Ascending aorta (tissue), 2 donors: ENCODE measurements at regions not wholly inside any gene's neighbourhood (a gene's known extent, or its start where the extent isn't known, plus 50 kb on each side); places are given as distances from the start of the nearest gene placed in this dataset.

Source experiments
- DNase-seq, 2 donors: peaks; one replicate each; pipeline ENCODE4 v3.0.0-alpha.2; 2019; ENCODE audit warnings: low spot score in 2 of 2
- H3K27ac ChIP-seq, 2 donors: fragments of 200-600 bp; sonication (generic); one replicate each; pipeline ENCODE4 v1.5.1; 2016 to 2017; ENCODE audit warnings: mild to moderate bottlenecking in 1 of 2
- H3K27me3 ChIP-seq: fragments of 200-600 bp; sonication (generic); one replicate; pipeline ENCODE4 v1.5.1; 2017
- H3K36me3 ChIP-seq, 2 donors: fragments of 200-600 bp; sonication (generic); one replicate each; pipeline ENCODE4 v1.5.1; 2016
- H3K4me1 ChIP-seq, 2 donors: fragments of 200-600 bp; sonication (generic); one replicate each; pipeline ENCODE4 v1.5.1; 2016 to 2017; ENCODE audit warnings: mild to moderate bottlenecking in 1 of 2
- H3K4me3 ChIP-seq, 2 donors: fragments of 200-600 bp; sonication (generic); one replicate each; pipeline ENCODE4 v1.5.1; 2016 to 2017; ENCODE audit warnings: mild to moderate bottlenecking in 1 of 2
- H3K9me3 ChIP-seq, 2 donors: fragments of 200-600 bp; sonication (generic); one replicate each; pipeline ENCODE4 v1.5.1; 2016
- CTCF ChIP-seq, 3 experiments: fragments of 200-600 bp in 2 of 3; fragments of 450-650 bp in 1 of 3; sonication (generic) in 2 of 3; IDR thresholded peaks; one replicate each; pipeline ENCODE4 v1.5.1; 2016 to 2019; ENCODE audit warnings: antibody characterized with exemption in 3 of 3, mild to moderate bottlenecking in 1 of 3, moderate library complexity in 1 of 3
- intact Hi-C: fragments of 100-400 bp; cut with DNase I; formaldehyde crosslinking; loops from one replicate; pipeline ENCODE4 v1.15.1; 2023

- H3K27me3 ChIP-seq = no peaks in the 10 kb centered on the region
- H3K9me3 ChIP-seq = no peaks in the 10 kb centered on the region
- no peak overlapping the region for H3K4me3 ChIP-seq
- intact Hi-C loops = loop anchor here (2.0 kb wide), 1 partner anchor 191 kb away; no protein-coding TSS in a partner anchor
- peaks cover 0 to 5% of the 10 kb centered on the region in 2 donors for H3K4me1 ChIP-seq
- H3K27ac ChIP-seq = no peak overlapping the region
- no peak for TF ChIP-seq CTCF (IDR thresholded peaks at IDR 0.05)
- DNase-seq = no peak
- H3K36me3 ChIP-seq = no peaks in the 10 kb centered on the region
These were observed 106.8 kb upstream of the NXT1 start for GRCh38 chr20:23243791-23244155.

GRCh38 chr20:23242556-23243180 is 107.9 kb upstream of the NXT1 start:
- H3K27me3 ChIP-seq = no peaks in the 10 kb centered on the region
- intact Hi-C loops = no loop called here
- no peak overlapping the region for H3K27ac ChIP-seq
- H3K4me3 ChIP-seq = no peak overlapping the region
- H3K9me3 ChIP-seq = no peaks in the 10 kb centered on the region
- no peaks in the 10 kb centered on the region for H3K4me1 ChIP-seq
- no peak for DNase-seq
- no peaks in the 10 kb centered on the region for H3K36me3 ChIP-seq
- no peak for TF ChIP-seq CTCF (IDR thresholded peaks at IDR 0.05)

DNA sequence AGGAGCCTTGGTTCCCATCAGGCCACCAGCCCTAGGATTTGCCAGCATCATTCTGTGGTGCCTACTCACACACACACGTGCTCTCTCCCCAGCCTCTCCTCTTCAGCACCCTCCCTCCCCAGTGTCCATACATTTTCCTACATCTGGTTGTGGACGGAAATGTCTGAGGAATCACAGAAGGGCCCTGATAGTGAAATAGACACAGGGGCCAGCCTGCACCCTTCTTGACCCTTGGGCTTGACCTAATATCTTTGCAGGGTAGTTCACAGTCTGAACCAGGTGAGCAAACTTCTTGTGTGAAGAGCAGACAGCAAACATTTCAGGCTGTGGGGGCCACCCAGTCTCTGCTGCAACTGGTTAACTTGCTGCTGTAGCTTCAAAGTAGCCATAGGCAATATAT is 108.5 kb upstream of the NXT1 start:
- Histone ChIP-seq H3K4me3 (no peak overlapping the region), H3K36me3 (no peaks in the 10 kb centered on the region), H3K27ac (no peak overlapping the region), H3K4me1 (no peaks in the 10 kb centered on the region), H3K9me3 (no peaks in the 10 kb centered on the region), H3K27me3 (no peaks in the 10 kb centered on the region)
- no peak for TF ChIP-seq CTCF (IDR thresholded peaks at IDR 0.05)
- no peak for DNase-seq
- intact Hi-C loops = no loop called here

- no peak for DNase-seq
- intact Hi-C loops = no loop called here
- no peaks in the 10 kb centered on the region for H3K9me3 ChIP-seq
- no peaks in the 10 kb centered on the region for H3K4me1 ChIP-seq
- TF ChIP-seq CTCF (IDR thresholded peaks at IDR 0.05) = no peak
- no peak overlapping the region for H3K27ac ChIP-seq
- no peaks in the 10 kb centered on the region for H3K27me3 ChIP-seq
- no peaks in the 10 kb centered on the region for H3K36me3 ChIP-seq
- H3K4me3 ChIP-seq = no peak overlapping the region
These were observed 109.2 kb upstream of the NXT1 start for GRCh38 chr20:23241416-23241815.

DNA sequence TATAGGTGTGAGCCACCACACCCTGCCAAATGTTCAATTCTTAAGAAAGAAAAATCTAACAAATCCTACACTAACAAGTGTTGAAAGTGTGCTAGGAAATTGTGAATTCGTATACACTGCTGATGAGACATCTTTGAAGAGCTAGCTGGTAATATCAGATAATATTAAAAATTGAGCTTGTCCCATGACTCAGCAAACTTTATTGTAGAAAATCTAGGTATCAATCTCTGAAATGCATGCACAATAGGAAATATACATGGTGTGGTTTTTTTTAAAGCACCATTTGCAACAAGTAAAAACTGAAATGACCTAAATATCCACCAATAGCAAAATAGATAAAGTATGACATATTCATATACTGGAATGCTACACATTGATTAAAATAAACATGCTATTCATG is 110.1 kb upstream of the NXT1 start:
- Histone ChIP-seq H3K36me3 (no peaks in the 10 kb centered on the region), H3K9me3 (no peaks in the 10 kb centered on the region), H3K4me3 (no peak overlapping the region), H3K27me3 (no peaks in the 10 kb centered on the region), H3K4me1 (no peaks in the 10 kb centered on the region), H3K27ac (no peak overlapping the region)
- no peak for TF ChIP-seq CTCF (IDR thresholded peaks at IDR 0.05)
- no peak for DNase-seq
- intact Hi-C loops = no loop called here

DNA sequence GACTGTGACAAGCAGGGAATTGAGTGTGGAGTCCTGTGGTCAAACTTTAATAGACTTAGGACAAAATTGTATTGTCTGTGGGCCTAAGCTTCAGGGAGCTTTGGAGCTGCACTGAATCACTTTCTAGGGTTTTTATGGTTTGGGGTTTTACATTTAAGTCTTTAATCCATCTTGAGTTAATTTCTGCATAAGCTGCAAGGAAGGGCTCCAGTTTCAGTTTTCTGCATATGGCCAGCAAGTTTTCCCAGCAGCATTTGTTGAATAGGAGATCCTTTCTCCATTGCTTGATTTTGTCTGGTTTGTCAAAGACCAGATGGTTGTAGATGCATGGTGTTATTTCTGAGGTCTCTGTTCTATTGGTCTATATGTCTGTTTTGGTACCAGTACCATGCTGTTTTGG is 113.4 kb upstream of the NXT1 start:
- Histone ChIP-seq H3K27ac (no peak overlapping the region), H3K36me3 (no peaks in the 10 kb centered on the region), H3K4me1 (no peaks in the 10 kb centered on the region), H3K4me3 (no peak overlapping the region), H3K9me3 (no peaks in the 10 kb centered on the region), H3K27me3 (no peaks in the 10 kb centered on the region)
- no peak for TF ChIP-seq CTCF (IDR thresholded peaks at IDR 0.05)
- intact Hi-C loops = no loop called here
- DNase-seq = no peak
